Duodenal mucosa (tissue), 2 donors: ENCODE measurements at regions not wholly inside any gene's neighbourhood (a gene's known extent, or its start where the extent isn't known, plus 50 kb on each side); places are given as distances from the start of the nearest gene placed in this dataset.

Experiments
- H3K27ac ChIP-seq: one replicate; pipeline ENCODE4 v1.7.0; 2013; ENCODE audit warnings: low read depth, low read length
- H3K27me3 ChIP-seq, 2 donors: one replicate each; pipeline ENCODE4 v1.7.0; 2013; ENCODE audit warnings: low read length in 2 of 2, control low read depth in 1 of 2; ENCODE audit not compliant: insufficient read depth in 2 of 2, control insufficient read depth in 1 of 2
- H3K36me3 ChIP-seq, 2 donors: one replicate each; pipeline ENCODE4 v1.7.0; 2013; ENCODE audit warnings: low read length in 2 of 2, control low read depth in 1 of 2; ENCODE audit not compliant: insufficient read depth in 2 of 2, control insufficient read depth in 1 of 2
- H3K4me1 ChIP-seq, 2 donors: one replicate each; pipeline ENCODE4 v1.7.0; 2013; ENCODE audit warnings: low read length in 2 of 2, control low read depth in 1 of 2; ENCODE audit not compliant: insufficient read depth in 2 of 2, control insufficient read depth in 1 of 2
- H3K4me3 ChIP-seq, 2 donors: one replicate each; pipeline ENCODE4 v1.7.0; 2013; ENCODE audit warnings: low read length in 2 of 2, low read depth in 1 of 2
- H3K9ac ChIP-seq, 2 donors: one replicate each; pipeline ENCODE4 v1.7.0; 2013; ENCODE audit warnings: low read length in 2 of 2, low read depth in 1 of 2
- H3K9me3 ChIP-seq, 2 donors: one replicate each; pipeline ENCODE4 v1.7.0; 2013; ENCODE audit warnings: low read length in 2 of 2, control low read depth in 1 of 2; ENCODE audit not compliant: control insufficient read depth in 1 of 2

- no peaks in the 10 kb centered on the region for H3K9me3 ChIP-seq
- no peaks in the 10 kb centered on the region for H3K4me1 ChIP-seq
- H3K27ac ChIP-seq: no peak overlapping the region
- H3K27me3 ChIP-seq: peaks cover 0 to 3% of the 10 kb centered on the region in 2 donors
- no peak overlapping the region for H3K4me3 ChIP-seq
- H3K36me3 ChIP-seq: no peaks in the 10 kb centered on the region
- no peak overlapping the region for H3K9ac ChIP-seq
These were observed 158.2 kb upstream of the PRKCQ start for GRCh38 chr10:6738112-6738768.

- H3K4me3 ChIP-seq: no peak overlapping the region
- no peak overlapping the region for H3K27ac ChIP-seq
- no peaks in the 10 kb centered on the region for H3K4me1 ChIP-seq
- no peak overlapping the region for H3K9ac ChIP-seq
- no peaks in the 10 kb centered on the region for H3K9me3 ChIP-seq
- no peaks in the 10 kb centered on the region for H3K36me3 ChIP-seq
- H3K27me3 ChIP-seq: peaks cover 0 to 3% of the 10 kb centered on the region in 2 donors
These were observed 157.7 kb upstream of the PRKCQ start for GRCh38 chr10:6737758-6738111.

- H3K9ac ChIP-seq: no peak overlapping the region
- H3K4me1 ChIP-seq: no peaks in the 10 kb centered on the region
- H3K27ac ChIP-seq: no peak overlapping the region
- H3K27me3 ChIP-seq: peaks cover 0 to 3% of the 10 kb centered on the region in 2 donors
- no peaks in the 10 kb centered on the region for H3K36me3 ChIP-seq
- no peak overlapping the region for H3K4me3 ChIP-seq
- no peaks in the 10 kb centered on the region for H3K9me3 ChIP-seq
These were observed 157.1 kb upstream of the PRKCQ start for GRCh38 chr10:6737080-6737641.

- Histone ChIP-seq H3K36me3 (no peaks in the 10 kb centered on the region), H3K9ac (no peak overlapping the region), H3K4me3 (no peak overlapping the region), H3K27me3 (peaks cover 0 to 6% of the 10 kb centered on the region in 2 donors), H3K4me1 (no peaks in the 10 kb centered on the region), H3K27ac (no peak overlapping the region), H3K9me3 (no peaks in the 10 kb centered on the region)
These were observed 154.2 kb upstream of the PRKCQ start for GRCh38 chr10:6734286-6734685.

- Histone ChIP-seq H3K9ac (no peak overlapping the region), H3K9me3 (no peaks in the 10 kb centered on the region), H3K27me3 (peaks cover 3% of the 10 kb centered on the region in 2 donors), H3K4me1 (no peaks in the 10 kb centered on the region), H3K27ac (no peak overlapping the region), H3K36me3 (no peaks in the 10 kb centered on the region), H3K4me3 (no peak overlapping the region)
These were observed 149.8 kb upstream of the PRKCQ start for GRCh38 chr10:6729861-6730344.

GRCh38 chr10:6729071-6729774 lies 149.1 kb upstream of the PRKCQ start:
- Histone ChIP-seq H3K4me1 (no peaks in the 10 kb centered on the region), H3K9me3 (no peaks in the 10 kb centered on the region), H3K4me3 (no peak overlapping the region), H3K9ac (no peak overlapping the region), H3K27ac (no peak overlapping the region), H3K27me3 (peaks cover 3% of the 10 kb centered on the region in 2 donors), H3K36me3 (no peaks in the 10 kb centered on the region)

- H3K4me3 ChIP-seq: no peak overlapping the region
- H3K36me3 ChIP-seq: no peaks in the 10 kb centered on the region
- H3K4me1 ChIP-seq: no peaks in the 10 kb centered on the region
- no peaks in the 10 kb centered on the region for H3K9me3 ChIP-seq
- H3K27me3 ChIP-seq: peaks cover 3% of the 10 kb centered on the region in 2 donors
- H3K27ac ChIP-seq: no peak overlapping the region
- H3K9ac ChIP-seq: no peak overlapping the region
These were observed 146.8 kb upstream of the PRKCQ start for GRCh38 chr10:6726924-6727323.

- Histone ChIP-seq H3K4me1 (no peaks in the 10 kb centered on the region), H3K27ac (no peak overlapping the region), H3K9ac (no peak overlapping the region), H3K9me3 (no peaks in the 10 kb centered on the region), H3K36me3 (no peaks in the 10 kb centered on the region), H3K4me3 (no peak overlapping the region), H3K27me3 (no peaks in the 10 kb centered on the region)
These were observed 142.5 kb upstream of the PRKCQ start for GRCh38 chr10:6722616-6723004.

- no peaks in the 10 kb centered on the region for H3K4me1 ChIP-seq
- H3K36me3 ChIP-seq: no peaks in the 10 kb centered on the region
- no peak overlapping the region for H3K4me3 ChIP-seq
- no peak overlapping the region for H3K9ac ChIP-seq
- H3K27me3 ChIP-seq: no peaks in the 10 kb centered on the region
- H3K27ac ChIP-seq: no peak overlapping the region
- H3K9me3 ChIP-seq: no peaks in the 10 kb centered on the region
These were observed 142.0 kb upstream of the PRKCQ start for GRCh38 chr10:6721964-6722615.

GRCh38 chr10:6721480-6721879 lies 141.4 kb upstream of the PRKCQ start:
- H3K4me1 ChIP-seq: no peaks in the 10 kb centered on the region
- no peaks in the 10 kb centered on the region for H3K36me3 ChIP-seq
- no peak overlapping the region for H3K4me3 ChIP-seq
- no peaks in the 10 kb centered on the region for H3K9me3 ChIP-seq
- no peaks in the 10 kb centered on the region for H3K27me3 ChIP-seq
- no peak overlapping the region for H3K27ac ChIP-seq
- H3K9ac ChIP-seq: no peak overlapping the region
